Stimulated activated CD4-positive, alpha-beta T cell treated with anti-CD3 and anti-CD28 coated beads, Interleukin-15, amount 100 ng/mL, for 24 hours (primary cell): ENCODE measurements at regions not wholly inside any gene's neighbourhood (a gene's known extent, or its start where the extent isn't known, plus 50 kb on each side); places are given as distances from the start of the nearest gene placed in this dataset.
"Not testable (repeated sequence)": the region's sequence is repeated elsewhere in the genome, so short reads cannot be mapped to it uniquely, and the experiment has no call there.

Source experiments
- DNase-seq: peaks from one replicate; pipeline ENCODE4 v3.0.0-alpha.2; 2020

- no peak for DNase-seq
These were observed 51.0 kb upstream of the RCBTB2 start for GRCh38 chr13:48583859-48584311.

GRCh38 chr13:48585456-48585840 is 52.6 kb upstream of the RCBTB2 start:
- DNase-seq = no peak

GRCh38 chr13:48586591-48587103 is 53.8 kb upstream of the RCBTB2 start:
- no peak for DNase-seq

GRCh38 chr13:48588120-48588519 is 55.2 kb upstream of the RCBTB2 start:
- no peak for DNase-seq

GRCh38 chr13:48590141-48590901 is 57.4 kb upstream of the RCBTB2 start:
- no peak for DNase-seq

- DNase-seq = not testable (repeated sequence)
These were observed 58.4 kb upstream of the RCBTB2 start for GRCh38 chr13:48591124-48591872.

- DNase-seq = no peak
These were observed 59.2 kb upstream of the RCBTB2 start for GRCh38 chr13:48591889-48592687.

- no peak for DNase-seq
These were observed 59.8 kb upstream of the RCBTB2 start for GRCh38 chr13:48592688-48593049.

- DNase-seq = no peak
These were observed 60.2 kb upstream of the CYSLTR2 start for GRCh38 chr13:48593536-48593935.

- DNase-seq = no peak
These were observed 59.5 kb upstream of the CYSLTR2 start for GRCh38 chr13:48594096-48594815.

- peak; percentile 61 for DNase-seq
These were observed 58.0 kb upstream of the CYSLTR2 start for GRCh38 chr13:48595431-48596429.

- peak; percentile 22 for DNase-seq
These were observed 53.1 kb upstream of the CYSLTR2 start for GRCh38 chr13:48600374-48601364.

- no peak for DNase-seq
These were observed 51.3 kb upstream of the CYSLTR2 start for GRCh38 chr13:48602296-48603016.

- DNase-seq = no peak
These were observed 50.4 kb upstream of the CYSLTR2 start for GRCh38 chr13:48603375-48603774.
